Panc1 (cell line): ENCODE measurements at regions not wholly inside any gene's neighbourhood (a gene's known extent, or its start where the extent isn't known, plus 50 kb on each side); places are given as distances from the start of the nearest gene placed in this dataset.

ENCODE experiments used
- ATAC-seq: fragments of 200-7000 bp; cut with Tn5 transposase; 2 replicates; pipeline ENCODE4 v1.9.1; 2020; ENCODE audit warnings: mild to moderate bottlenecking, moderate library complexity
- BruUV-seq: library from RNA; stranded (reverse); fragments of 400-500 nt; replicated peaks from 2 replicates; lab custom pipeline; 2021; lab: Mats Ljungman, UMichigan
- CTCF ChIA-PET: fragments of 300-600 bp; sonication (Branson Sonifier 250); formaldehyde crosslinking; loops from one replicate; lab custom pipeline; 2022; ENCODE audit warnings: antibody characterized with exemption; lab: Charles Lee
- POLR2A ChIA-PET: fragments of 300-600 bp; sonication (Branson Sonifier 250); formaldehyde crosslinking; loops from one replicate; lab custom pipeline; 2022; ENCODE audit warnings: antibody characterized with exemption; lab: Charles Lee
- DNase-seq: peaks from one replicate; pipeline ENCODE4 v3.0.0-alpha.2; 2010; ENCODE audit warnings: low read depth, low spot score
- H3K27ac ChIP-seq: 2 replicates; pipeline ENCODE4 v1.5.1; 2011; ENCODE audit warnings: mild to moderate bottlenecking, low read length, inconsistent platforms
- H3K27me3 ChIP-seq: fragments of 200-500 bp; sonication (Bioruptor generic); 2 replicates; pipeline ENCODE4 v1.6.0; 2014; ENCODE audit warnings: low read length, inconsistent platforms; ENCODE audit not compliant: control insufficient read depth, insufficient read depth
- H3K36me3 ChIP-seq: fragments of 200-500 bp; sonication (Bioruptor generic); 2 replicates; pipeline ENCODE4 v1.5.1; 2014; ENCODE audit warnings: inconsistent platforms, mild to moderate bottlenecking, low read length, moderate library complexity; ENCODE audit not compliant: control insufficient read depth, insufficient read depth
- H3K4me1 ChIP-seq: 2 replicates; pipeline ENCODE4 v1.5.1; 2011; ENCODE audit warnings: inconsistent platforms, mild to moderate bottlenecking, low read length, moderate library complexity; ENCODE audit not compliant: control insufficient read depth, insufficient read depth
- H3K4me3 ChIP-seq, 2 experiments: 2 replicates each; pipeline ENCODE4 v1.5.1; 2011 to 2012; ENCODE audit warnings: low read depth in 2 of 2, low read length in 2 of 2, mild to moderate bottlenecking in 2 of 2, inconsistent platforms in 1 of 2, moderate library complexity in 1 of 2
- H3K9me3 ChIP-seq: fragments of 200-500 bp; sonication (Bioruptor generic); 2 replicates; pipeline ENCODE4 v1.5.1; 2014; ENCODE audit warnings: low read depth, mild to moderate bottlenecking, inconsistent platforms, low read length, moderate library complexity; ENCODE audit not compliant: control insufficient read depth, insufficient read depth
- CTCF ChIP-seq: fragments of 450-650 bp; IDR thresholded peaks from 2 replicates; pipeline ENCODE4 v1.5.1; 2017; ENCODE audit warnings: mild to moderate bottlenecking
- POLR2AphosphoS5 ChIP-seq: IDR thresholded peaks from 2 replicates; pipeline ENCODE4 v1.6.1; 2012; ENCODE audit warnings: mild to moderate bottlenecking, low read depth, low read length, moderate library complexity
- REST ChIP-seq, 2 experiments: IDR thresholded peaks; 2 replicates each; pipeline ENCODE4 v1.6.1; 2011 to 2012; ENCODE audit warnings: low read depth in 2 of 2, control low read depth in 1 of 2, low read length in 1 of 2, mild to moderate bottlenecking in 1 of 2, moderate library complexity in 1 of 2; ENCODE audit not compliant: insufficient read depth in 1 of 2
- SIN3A ChIP-seq: IDR thresholded peaks from 2 replicates; pipeline ENCODE4 v1.6.1; 2012; ENCODE audit warnings: low read depth, mild to moderate bottlenecking, low read length, moderate library complexity, borderline replicate concordance; ENCODE audit not compliant: insufficient read depth
- TCF7L2 ChIP-seq: IDR thresholded peaks from 2 replicates; pipeline ENCODE4 v1.6.1; 2011; ENCODE audit warnings: mild to moderate bottlenecking, low read depth, low read length, inconsistent platforms
- in situ Hi-C: cut with HindIII; loops from 2 replicates; pipeline ENCODE4 v1.10.0; 2016; ENCODE audit warnings: low sequenced_read_pairs, low pct_unique_long_range_greater_than_20kb
- intact Hi-C: fragments of 100-400 bp; cut with micrococcal nuclease; formaldehyde crosslinking; loops from one replicate; pipeline ENCODE4 v1.10.0; 2022; ENCODE audit not compliant: unreplicated experiment

- ATAC-seq, result no peak
- no peak overlapping the region for H3K27ac ChIP-seq
- CTCF ChIA-PET, result no interaction called here
These were observed 120.2 kb downstream of the DUSP10 start for GRCh38 chr1:221621683-221622082.

GRCh38 chr1:221622389-221622788 lies 119.5 kb downstream of the DUSP10 start:
- no peak for DNase-seq
- no peaks in the 10 kb centered on the region for H3K4me1 ChIP-seq
- H3K4me3 ChIP-seq, result no peak overlapping the region
- no peaks in the 10 kb centered on the region for H3K27me3 ChIP-seq
- POLR2A ChIA-PET, result no interaction called here
- intact Hi-C loops (no loop called here), in situ Hi-C loops (no loop called here)
- no peaks in the 10 kb centered on the region for H3K9me3 ChIP-seq
- TF ChIP-seq CTCF (no peak), REST (IDR thresholded peaks at IDR 0.05; ENCODE audit: insufficient read depth in 1 of 2, low read depth in 2 of 2, low read length in 1 of 2) (no peak), TCF7L2 (no peak), SIN3A (no peak), POLR2AphosphoS5 (no peak)
- no TSS peak for BruUV-seq
- H3K36me3 ChIP-seq, result no peaks in the 10 kb centered on the region
- ATAC-seq, result no peak
- no peak overlapping the region for H3K27ac ChIP-seq
- CTCF ChIA-PET, result no interaction called here

More at GRCh38 chr1:221621683-221622082, 120.2 kb downstream of the DUSP10 start:
- Histone ChIP-seq H3K4me1 (no peaks in the 10 kb centered on the region), H3K27me3 (no peaks in the 10 kb centered on the region), H3K9me3 (no peaks in the 10 kb centered on the region), H3K4me3 (no peak overlapping the region), H3K36me3 (no peaks in the 10 kb centered on the region)
- BruUV-seq, result no TSS peak
- no peak for TF ChIP-seq SIN3A
- TF ChIP-seq CTCF, result no peak
- TF ChIP-seq REST (IDR thresholded peaks at IDR 0.05; ENCODE audit: insufficient read depth in 1 of 2, low read depth in 2 of 2, low read length in 1 of 2), result no peak
- TF ChIP-seq POLR2AphosphoS5, result no peak
- TF ChIP-seq TCF7L2, result no peak
- in situ Hi-C loops (no loop called here), intact Hi-C loops (no loop called here)
- POLR2A ChIA-PET, result no interaction called here
- no peak for DNase-seq
